ENCODE measurements at regions not wholly inside any gene's neighbourhood (a gene's known extent, or its start where the extent isn't known, plus 50 kb on each side); places are given as distances from the start of the nearest gene placed in this dataset.
"Not testable (repeated sequence)": the region's sequence is repeated elsewhere in the genome, so short reads cannot be mapped to it uniquely, and the experiment has no call there.

- no peak for DNase-seq (ENCODE audit: low spot score)
Observed at GRCh38 chr7:119596651-119597050, 676.3 kb upstream of the KCND2 start.

- no peak for DNase-seq (ENCODE audit: low spot score)
Observed at GRCh38 chr7:119606297-119606696, 666.7 kb upstream of the KCND2 start.

- DNase-seq (ENCODE audit: low spot score) = no peak
Observed at GRCh38 chr7:119620769-119621168, 652.2 kb upstream of the KCND2 start.

GRCh38 chr7:119623427-119623826 lies 649.5 kb upstream of the KCND2 start:
- DNase-seq (ENCODE audit: low spot score) = no peak

GRCh38 chr7:119630406-119630969 lies 642.5 kb upstream of the KCND2 start:
- no peak for DNase-seq (ENCODE audit: low spot score)

- DNase-seq (ENCODE audit: low spot score) = not testable (repeated sequence)
Observed at GRCh38 chr7:119633812-119634211, 639.2 kb upstream of the KCND2 start.

- no peak for DNase-seq (ENCODE audit: low spot score)
Observed at GRCh38 chr7:119640326-119640725, 632.6 kb upstream of the KCND2 start.

- no peak for DNase-seq (ENCODE audit: low spot score)
Observed at GRCh38 chr7:119640861-119641260, 632.1 kb upstream of the KCND2 start.

- DNase-seq (ENCODE audit: low spot score) = no peak
Observed at GRCh38 chr7:119643558-119643957, 629.4 kb upstream of the KCND2 start.

GRCh38 chr7:119647286-119647685 lies 625.7 kb upstream of the KCND2 start:
- DNase-seq (ENCODE audit: low spot score) = no peak

- DNase-seq (ENCODE audit: low spot score) = not testable (repeated sequence)
Observed at GRCh38 chr7:119648752-119649151, 624.2 kb upstream of the KCND2 start.

- no peak for DNase-seq (ENCODE audit: low spot score)
Observed at GRCh38 chr7:119660080-119660479, 612.9 kb upstream of the KCND2 start.

GRCh38 chr7:119664601-119665000 lies 608.4 kb upstream of the KCND2 start:
- no peak for DNase-seq (ENCODE audit: low spot score)

GRCh38 chr7:119665796-119666195 lies 607.2 kb upstream of the KCND2 start:
- DNase-seq (ENCODE audit: low spot score) = no peak

- no peak for DNase-seq (ENCODE audit: low spot score)
Observed at GRCh38 chr7:119681336-119681735, 591.6 kb upstream of the KCND2 start.

- no peak for DNase-seq (ENCODE audit: low spot score)
Observed at GRCh38 chr7:119684763-119685162, 588.2 kb upstream of the KCND2 start.

- no peak for DNase-seq (ENCODE audit: low spot score)
Observed at GRCh38 chr7:119685906-119686305, 587.1 kb upstream of the KCND2 start.

GRCh38 chr7:119688831-119689230 lies 584.1 kb upstream of the KCND2 start:
- no peak for DNase-seq (ENCODE audit: low spot score)

- no peak for DNase-seq (ENCODE audit: low spot score)
Observed at GRCh38 chr7:119692541-119692940, 580.4 kb upstream of the KCND2 start.

- no peak for DNase-seq (ENCODE audit: low spot score)
Observed at GRCh38 chr7:119694506-119694905, 578.5 kb upstream of the KCND2 start.

- no peak for DNase-seq (ENCODE audit: low spot score)
Observed at GRCh38 chr7:119696336-119696735, 576.6 kb upstream of the KCND2 start.

- DNase-seq (ENCODE audit: low spot score) = no peak
Observed at GRCh38 chr7:119703895-119704294, 569.1 kb upstream of the KCND2 start.

- no peak for DNase-seq (ENCODE audit: low spot score)
Observed at GRCh38 chr7:119706608-119707007, 566.4 kb upstream of the KCND2 start.

- DNase-seq (ENCODE audit: low spot score) = no peak
Observed at GRCh38 chr7:119708891-119709290, 564.1 kb upstream of the KCND2 start.

GRCh38 chr7:119711104-119711503 lies 561.9 kb upstream of the KCND2 start:
- no peak for DNase-seq (ENCODE audit: low spot score)

Data from HuH-7.5 (cell line).